ENCODE measurements at regions not wholly inside any gene's neighbourhood (a gene's known extent, or its start where the extent isn't known, plus 50 kb on each side); places are given as distances from the start of the nearest gene placed in this dataset.

- H3K4me3 ChIP-seq (ENCODE audit: low read depth, low read length, poor library complexity, severe bottlenecking) = no peak overlapping the region
- peaks cover 18% of the 10 kb centered on the region for H3K4me1 ChIP-seq (ENCODE audit: insufficient read depth, low read length, poor library complexity, severe bottlenecking)
- ChIA-PET POLR2A (ENCODE audit: low non-redundant PET) (no interaction called here), CTCF (no interaction called here)
- intact Hi-C loops (cut with micrococcal nuclease; ENCODE audit: unreplicated experiment) = no loop called here
- H3K36me3 ChIP-seq (ENCODE audit: insufficient read depth, low read length, poor library complexity, severe bottlenecking) = no peaks in the 10 kb centered on the region
- no peaks in the 10 kb centered on the region for H3K27me3 ChIP-seq (replicated peaks; ENCODE audit: insufficient read depth, low read depth, low read length, poor library complexity)
- DNase-seq (ENCODE audit: low spot score) = no peak
- no peaks in the 10 kb centered on the region for H3K9me3 ChIP-seq (ENCODE audit: low read depth, low read length, poor library complexity, severe bottlenecking)
- BruUV-seq (replicated peaks) = no TSS peak
- TF ChIP-seq CTCF (conservative IDR thresholded peaks at IDR 0.05; ENCODE audit: low read depth, low read length) (no peak), EZH2 (IDR thresholded peaks at IDR 0.05; ENCODE audit: borderline replicate concordance, low read depth, low read length, poor library complexity, severe bottlenecking) (no peak)
- no peak overlapping the region for H3K27ac ChIP-seq (ENCODE audit: low read depth, low read length, poor library complexity, severe bottlenecking)
These were observed 56.3 kb upstream of the TNRC6A start for GRCh38 chr16:24673155-24673554.

GRCh38 chr16:24674877-24675276, 54.6 kb upstream of the TNRC6A start:
- Histone ChIP-seq H3K9me3 (ENCODE audit: low read depth, low read length, poor library complexity, severe bottlenecking) (no peaks in the 10 kb centered on the region), H3K4me1 (ENCODE audit: insufficient read depth, low read length, poor library complexity, severe bottlenecking) (peaks cover 9% of the 10 kb centered on the region), H3K36me3 (ENCODE audit: insufficient read depth, low read length, poor library complexity, severe bottlenecking) (no peaks in the 10 kb centered on the region), H3K4me3 (ENCODE audit: low read depth, low read length, poor library complexity, severe bottlenecking) (no peak overlapping the region), H3K27ac (ENCODE audit: low read depth, low read length, poor library complexity, severe bottlenecking) (no peak overlapping the region), H3K27me3 (replicated peaks; ENCODE audit: insufficient read depth, low read depth, low read length, poor library complexity) (no peaks in the 10 kb centered on the region)
- no TSS peak for BruUV-seq (replicated peaks)
- intact Hi-C loops (cut with micrococcal nuclease; ENCODE audit: unreplicated experiment) = no loop called here
- POLR2A ChIA-PET (ENCODE audit: low non-redundant PET) = no interaction called here
- CTCF ChIA-PET = no interaction called here
- TF ChIP-seq CTCF (conservative IDR thresholded peaks at IDR 0.05; ENCODE audit: low read depth, low read length) = no peak
- no peak for TF ChIP-seq EZH2 (IDR thresholded peaks at IDR 0.05; ENCODE audit: borderline replicate concordance, low read depth, low read length, poor library complexity, severe bottlenecking)
- no peak for DNase-seq (ENCODE audit: low spot score)

- CTCF ChIA-PET = interaction anchor here (0.6 kb wide), 1 partner anchor 65 kb away, joined by 3 read pairs; no protein-coding TSS in a partner anchor
- H3K27ac ChIP-seq (ENCODE audit: low read depth, low read length, poor library complexity, severe bottlenecking) = no peak overlapping the region
- intact Hi-C loops (cut with micrococcal nuclease; ENCODE audit: unreplicated experiment) = no loop called here
These were observed 52.1 kb upstream of the TNRC6A start for GRCh38 chr16:24677388-24677787.

More at GRCh38 chr16:24677388-24677787, 52.1 kb upstream of the TNRC6A start:
- no TSS peak for BruUV-seq (replicated peaks)
- no peak for TF ChIP-seq CTCF (conservative IDR thresholded peaks at IDR 0.05; ENCODE audit: low read depth, low read length)
- TF ChIP-seq EZH2 (IDR thresholded peaks at IDR 0.05; ENCODE audit: borderline replicate concordance, low read depth, low read length, poor library complexity, severe bottlenecking) = no peak
- no peaks in the 10 kb centered on the region for H3K9me3 ChIP-seq (ENCODE audit: low read depth, low read length, poor library complexity, severe bottlenecking)
- no peak for DNase-seq (ENCODE audit: low spot score)
- no peaks in the 10 kb centered on the region for H3K36me3 ChIP-seq (ENCODE audit: insufficient read depth, low read length, poor library complexity, severe bottlenecking)
- no peak overlapping the region for H3K4me3 ChIP-seq (ENCODE audit: low read depth, low read length, poor library complexity, severe bottlenecking)
- H3K27me3 ChIP-seq (replicated peaks; ENCODE audit: insufficient read depth, low read depth, low read length, poor library complexity) = no peaks in the 10 kb centered on the region
- POLR2A ChIA-PET (ENCODE audit: low non-redundant PET) = interaction anchor here (0.7 kb wide), 1 partner anchor 1145 kb away, joined by 6 read pairs; no protein-coding TSS in a partner anchor
- no peaks in the 10 kb centered on the region for H3K4me1 ChIP-seq (ENCODE audit: insufficient read depth, low read length, poor library complexity, severe bottlenecking)
